SHP77 (cell line): ENCODE measurements at regions not wholly inside any gene's neighbourhood (a gene's known extent, or its start where the extent isn't known, plus 50 kb on each side); places are given as distances from the start of the nearest gene placed in this dataset.

Experiments used
- DNase-seq, 2 experiments: peaks; one replicate each; lab custom pipeline; 2025; lab: John Stamatoyannopoulos, UW

- DNase-seq = no peak
Observed at GRCh38 chr16:6204945-6205344, 1107.3 kb upstream of the EEF2KMT start.

- DNase-seq = no peak
Observed at GRCh38 chr16:6200861-6201260, 1103.3 kb upstream of the EEF2KMT start.

GRCh38 chr16:6200271-6200670, 1102.7 kb upstream of the EEF2KMT start:
- no peak for DNase-seq

- DNase-seq = no peak
Observed at GRCh38 chr16:6195966-6196365, 1098.4 kb upstream of the EEF2KMT start.

GRCh38 chr16:6193718-6194117, 1096.1 kb upstream of the EEF2KMT start:
- no peak for DNase-seq

GRCh38 chr16:6192984-6193383, 1095.4 kb upstream of the EEF2KMT start:
- DNase-seq = no peak

- DNase-seq = no peak
Observed at GRCh38 chr16:6192532-6192931, 1094.9 kb upstream of the EEF2KMT start.

GRCh38 chr16:6190776-6191175, 1093.2 kb upstream of the EEF2KMT start:
- no peak for DNase-seq

GRCh38 chr16:6189216-6189615, 1091.6 kb upstream of the EEF2KMT start:
- DNase-seq = no peak

GRCh38 chr16:6177616-6178180, 1080.1 kb upstream of the EEF2KMT start:
- DNase-seq = no peak

GRCh38 chr16:6170022-6170421, 1072.4 kb upstream of the EEF2KMT start:
- no peak for DNase-seq

GRCh38 chr16:6165330-6165979, 1067.9 kb upstream of the EEF2KMT start:
- DNase-seq = no peak

- DNase-seq = no peak
Observed at GRCh38 chr16:6160871-6161270, 1063.3 kb upstream of the EEF2KMT start.

- no peak for DNase-seq
Observed at GRCh38 chr16:6160303-6160702, 1062.7 kb upstream of the EEF2KMT start.

GRCh38 chr16:6157806-6158205, 1060.2 kb upstream of the EEF2KMT start:
- DNase-seq = no peak

- no peak for DNase-seq
Observed at GRCh38 chr16:6155271-6155670, 1057.7 kb upstream of the EEF2KMT start.

GRCh38 chr16:6153901-6154300, 1056.3 kb upstream of the EEF2KMT start:
- DNase-seq = no peak

- DNase-seq = no peak
Observed at GRCh38 chr16:6149031-6149430, 1051.4 kb upstream of the EEF2KMT start.

GRCh38 chr16:6148361-6148760, 1050.8 kb upstream of the EEF2KMT start:
- DNase-seq = no peak

GRCh38 chr16:6146874-6147425, 1049.4 kb upstream of the EEF2KMT start:
- DNase-seq = no peak

- no peak for DNase-seq
Observed at GRCh38 chr16:6146356-6146755, 1048.8 kb upstream of the EEF2KMT start.

- DNase-seq = no peak
Observed at GRCh38 chr16:6144463-6144862, 1046.9 kb upstream of the EEF2KMT start.

- no peak for DNase-seq
Observed at GRCh38 chr16:6143020-6143419, 1045.4 kb upstream of the EEF2KMT start.

GRCh38 chr16:6133009-6133557, 1035.5 kb upstream of the EEF2KMT start:
- no peak for DNase-seq
